GM19043 (cell line): ENCODE measurements at regions not wholly inside any gene's neighbourhood (a gene's known extent, or its start where the extent isn't known, plus 50 kb on each side); places are given as distances from the start of the nearest gene placed in this dataset.

Experiments
- ATAC-seq: cut with Tn5 transposase; IDR thresholded peaks from one replicate; pipeline ENCODE4 v1.9.1; 2021; ENCODE audit warnings: low read depth; ENCODE audit not compliant: unreplicated experiment

GRCh38 chr6:44050872-44051505 is 76.3 kb downstream of the MRPL14 start:
- ATAC-seq: no peak

- ATAC-seq: no peak
Observed at GRCh38 chr6:44049989-44050871, 77.0 kb downstream of the MRPL14 start.

GRCh38 chr6:44049163-44049988 is 77.9 kb downstream of the MRPL14 start:
- no peak for ATAC-seq

- no peak for ATAC-seq
Observed at GRCh38 chr6:44048277-44048676, 79.0 kb downstream of the MRPL14 start.

GRCh38 chr6:44047801-44048200 is 79.5 kb downstream of the MRPL14 start:
- no peak for ATAC-seq

GRCh38 chr6:44047179-44047546 is 80.1 kb downstream of the MRPL14 start:
- ATAC-seq: no peak

- no peak for ATAC-seq
Observed at GRCh38 chr6:44046516-44047178, 80.6 kb downstream of the MRPL14 start.

GRCh38 chr6:44045672-44046015 is 81.6 kb downstream of the MRPL14 start:
- no peak for ATAC-seq

GRCh38 chr6:44044940-44045671 is 82.1 kb downstream of the MRPL14 start:
- no peak for ATAC-seq

- no peak for ATAC-seq
Observed at GRCh38 chr6:44044154-44044539, 83.1 kb downstream of the MRPL14 start.

- ATAC-seq: no peak
Observed at GRCh38 chr6:44043479-44044153, 83.6 kb downstream of the MRPL14 start.

- no peak for ATAC-seq
Observed at GRCh38 chr6:44042989-44043478, 84.2 kb downstream of the MRPL14 start.

- no peak for ATAC-seq
Observed at GRCh38 chr6:44042261-44042988, 84.8 kb downstream of the MRPL14 start.

- no peak for ATAC-seq
Observed at GRCh38 chr6:44041461-44042260, 85.6 kb downstream of the MRPL14 start.

GRCh38 chr6:44040786-44041185 is 86.5 kb downstream of the MRPL14 start:
- no peak for ATAC-seq

- ATAC-seq: no peak
Observed at GRCh38 chr6:44039839-44040350, 87.4 kb downstream of the MRPL14 start.

- ATAC-seq: no peak
Observed at GRCh38 chr6:44039191-44039719, 88.0 kb downstream of the MRPL14 start.
